ENCODE measurements at regions not wholly inside any gene's neighbourhood (a gene's known extent, or its start where the extent isn't known, plus 50 kb on each side); places are given as distances from the start of the nearest gene placed in this dataset.

DNA sequence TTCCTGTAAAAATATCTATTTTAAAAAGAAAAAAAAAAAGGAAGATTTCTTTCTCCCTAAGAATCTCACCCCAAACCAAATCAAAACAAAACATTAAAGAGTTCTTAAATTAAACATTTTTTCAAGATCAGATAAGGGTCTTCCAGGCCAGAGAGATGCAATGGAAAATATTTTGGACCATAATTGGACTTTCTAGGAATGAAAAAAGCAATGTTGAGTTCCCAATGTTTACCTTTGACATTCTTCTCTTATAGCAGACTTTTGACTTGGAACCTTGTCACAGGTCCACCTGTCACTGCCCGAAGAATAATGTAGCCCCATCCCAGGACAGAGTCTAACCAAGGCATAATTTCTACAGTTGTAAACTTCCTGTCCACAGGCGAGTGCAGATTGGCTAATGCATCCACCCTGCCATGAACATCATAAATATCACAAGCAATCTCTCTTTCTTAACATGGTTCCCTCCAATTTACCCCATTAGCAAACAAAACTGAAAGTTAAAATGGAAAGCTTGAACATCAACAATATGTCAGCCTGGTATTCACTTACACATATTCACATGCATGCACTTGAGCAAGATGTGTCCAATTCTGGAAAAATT, 121.7 kb upstream of the ZNF366 start:
- TF ChIP-seq, protein P1, sequence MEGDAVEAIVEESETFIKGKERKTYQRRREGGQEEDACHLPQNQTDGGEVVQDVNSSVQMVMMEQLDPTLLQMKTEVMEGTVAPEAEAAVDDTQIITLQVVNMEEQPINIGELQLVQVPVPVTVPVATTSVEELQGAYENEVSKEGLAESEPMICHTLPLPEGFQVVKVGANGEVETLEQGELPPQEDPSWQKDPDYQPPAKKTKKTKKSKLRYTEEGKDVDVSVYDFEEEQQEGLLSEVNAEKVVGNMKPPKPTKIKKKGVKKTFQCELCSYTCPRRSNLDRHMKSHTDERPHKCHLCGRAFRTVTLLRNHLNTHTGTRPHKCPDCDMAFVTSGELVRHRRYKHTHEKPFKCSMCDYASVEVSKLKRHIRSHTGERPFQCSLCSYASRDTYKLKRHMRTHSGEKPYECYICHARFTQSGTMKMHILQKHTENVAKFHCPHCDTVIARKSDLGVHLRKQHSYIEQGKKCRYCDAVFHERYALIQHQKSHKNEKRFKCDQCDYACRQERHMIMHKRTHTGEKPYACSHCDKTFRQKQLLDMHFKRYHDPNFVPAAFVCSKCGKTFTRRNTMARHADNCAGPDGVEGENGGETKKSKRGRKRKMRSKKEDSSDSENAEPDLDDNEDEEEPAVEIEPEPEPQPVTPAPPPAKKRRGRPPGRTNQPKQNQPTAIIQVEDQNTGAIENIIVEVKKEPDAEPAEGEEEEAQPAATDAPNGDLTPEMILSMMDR (IDR thresholded peaks at IDR 0.05; ENCODE audit: insufficient read depth, low read depth, low read length, missing control alignments), result no peak
- no peak for DNase-seq (ENCODE audit: low read depth)
- no peak overlapping the region for H3K4me3 ChIP-seq (ENCODE audit: low read length)

DNA sequence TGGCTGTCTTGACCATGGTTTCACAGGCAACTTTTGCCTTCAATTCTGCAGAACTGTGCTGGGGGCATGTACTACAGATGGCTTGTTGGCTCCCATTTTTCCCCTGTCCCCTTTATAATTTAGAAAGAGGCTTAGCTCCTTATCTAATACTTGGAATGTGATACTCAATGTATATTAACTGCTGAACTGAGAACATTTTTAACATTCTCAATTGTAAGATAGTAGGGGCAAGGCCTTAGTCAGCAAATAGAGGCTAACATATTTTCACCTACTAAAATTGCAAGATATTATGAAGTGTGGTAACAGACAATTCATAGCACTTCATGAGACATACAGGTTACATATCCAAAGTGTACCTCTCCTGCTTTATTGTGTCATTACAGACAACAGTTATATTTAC, 118.1 kb upstream of the ZNF366 start:
- no peak overlapping the region for H3K4me3 ChIP-seq (ENCODE audit: low read length)
- DNase-seq (ENCODE audit: low read depth), result no peak
- TF ChIP-seq, protein P1 (IDR thresholded peaks at IDR 0.05; ENCODE audit: insufficient read depth, low read depth, low read length, missing control alignments), result no peak

GRCh38 chr5:72624641-72625236, 117.5 kb upstream of the ZNF366 start:
- no peak overlapping the region for H3K4me3 ChIP-seq (ENCODE audit: low read length)
- DNase-seq (ENCODE audit: low read depth), result no peak
- TF ChIP-seq, protein P1 (IDR thresholded peaks at IDR 0.05; ENCODE audit: insufficient read depth, low read depth, low read length, missing control alignments), result no peak

GRCh38 chr5:72623936-72624335, 116.7 kb upstream of the ZNF366 start:
- H3K4me3 ChIP-seq (ENCODE audit: low read length), result no peak overlapping the region
- no peak for DNase-seq (ENCODE audit: low read depth)

GRCh38 chr5:72623323-72623722, 116.1 kb upstream of the ZNF366 start:
- no peak for DNase-seq (ENCODE audit: low read depth)
- no peak overlapping the region for H3K4me3 ChIP-seq (ENCODE audit: low read length)
- TF ChIP-seq, protein P1 (IDR thresholded peaks at IDR 0.05; ENCODE audit: insufficient read depth, low read depth, low read length, missing control alignments), result no peak

More at GRCh38 chr5:72623936-72624335, 116.7 kb upstream of the ZNF366 start:
- TF ChIP-seq, protein P1 (IDR thresholded peaks at IDR 0.05; ENCODE audit: insufficient read depth, low read depth, low read length, missing control alignments), result no peak

GRCh38 chr5:72622170-72622760, 115.1 kb upstream of the ZNF366 start:
- TF ChIP-seq, protein P1 (IDR thresholded peaks at IDR 0.05; ENCODE audit: insufficient read depth, low read depth, low read length, missing control alignments), result no peak
- DNase-seq (ENCODE audit: low read depth), result no peak
- H3K4me3 ChIP-seq (ENCODE audit: low read length), result no peak overlapping the region
